ENCODE measurements at regions not wholly inside any gene's neighbourhood (a gene's known extent, or its start where the extent isn't known, plus 50 kb on each side); places are given as distances from the start of the nearest gene placed in this dataset.

- intact Hi-C loops (cut with micrococcal nuclease), result no loop called here
- no peak overlapping the region for H3K4me3 Mint-ChIP-seq
- CTCF ChIA-PET (ENCODE audit: partially characterized antibody), result no interaction called here
Observed at GRCh38 chr15:94535298-94536048, 304.1 kb downstream of the MCTP2 start.

GRCh38 chr15:94536549-94536948 lies 305.2 kb downstream of the MCTP2 start:
- Mint-ChIP-seq H3K4me3 (no peak overlapping the region), H3K4me1 (no peaks in the 10 kb centered on the region), H3K36me3 (no peaks in the 10 kb centered on the region), H3K27ac (no peak overlapping the region), H3K27me3 (peaks cover 8 to 12% of the 10 kb centered on the region in 2 donors), H3K9me3 (peaks cover 0 to 7% (median 1%) of the 10 kb centered on the region in 8 donors)
- no peaks in the 10 kb centered on the region for H3K4me1 ChIP-seq (ENCODE audit: insufficient read depth, low read length)
- ChIA-PET CTCF (ENCODE audit: partially characterized antibody) (no interaction called here), POLR2A (ENCODE audit: partially characterized antibody) (no interaction called here)
- DNase-seq, result no peak
- H3K27me3 ChIP-seq (ENCODE audit: insufficient read depth, low read length), result no peaks in the 10 kb centered on the region
- H3K36me3 ChIP-seq (ENCODE audit: insufficient read depth, low read length), result no peaks in the 10 kb centered on the region
- H3K4me3 ChIP-seq (ENCODE audit: low read length in 2 of 2), result no peak overlapping the region
- no peaks in the 10 kb centered on the region for H3K9me3 ChIP-seq (ENCODE audit: control insufficient read depth in 1 of 2, low read length in 2 of 2)
- H3K27ac ChIP-seq (ENCODE audit: low read depth, low read length), result no peak overlapping the region
- intact Hi-C loops (cut with micrococcal nuclease), result no loop called here

More at GRCh38 chr15:94535298-94536048, 304.1 kb downstream of the MCTP2 start:
- H3K27me3 ChIP-seq (ENCODE audit: insufficient read depth, low read length), result no peaks in the 10 kb centered on the region
- no peak overlapping the region for H3K27ac ChIP-seq (ENCODE audit: low read depth, low read length)
- no peaks in the 10 kb centered on the region for H3K36me3 Mint-ChIP-seq
- no peaks in the 10 kb centered on the region for H3K4me1 Mint-ChIP-seq
- peaks cover 11% of the 10 kb centered on the region in 2 donors for H3K27me3 Mint-ChIP-seq
- H3K4me3 ChIP-seq (ENCODE audit: low read length in 2 of 2), result no peak overlapping the region
- DNase-seq, result no peak
- peaks cover 0 to 7% (median 1%) of the 10 kb centered on the region in 8 donors for H3K9me3 Mint-ChIP-seq
- POLR2A ChIA-PET (ENCODE audit: partially characterized antibody), result interaction anchor here (0.6 kb wide), 1 partner anchor 254 kb away, joined by 3 read pairs; no protein-coding TSS in a partner anchor
- H3K27ac Mint-ChIP-seq, result no peak overlapping the region
- no peaks in the 10 kb centered on the region for H3K4me1 ChIP-seq (ENCODE audit: insufficient read depth, low read length)
- H3K36me3 ChIP-seq (ENCODE audit: insufficient read depth, low read length), result no peaks in the 10 kb centered on the region
- no peaks in the 10 kb centered on the region for H3K9me3 ChIP-seq (ENCODE audit: control insufficient read depth in 1 of 2, low read length in 2 of 2)

- no peaks in the 10 kb centered on the region for H3K9me3 ChIP-seq (ENCODE audit: control insufficient read depth in 1 of 2, low read length in 2 of 2)
- H3K36me3 ChIP-seq (ENCODE audit: insufficient read depth, low read length), result no peaks in the 10 kb centered on the region
- Mint-ChIP-seq H3K4me3 (no peak overlapping the region), H3K9me3 (peaks cover 0 to 7% (median 1%) of the 10 kb centered on the region in 8 donors), H3K27me3 (peaks cover 8 to 14% of the 10 kb centered on the region in 2 donors), H3K27ac (no peak overlapping the region), H3K4me1 (no peaks in the 10 kb centered on the region), H3K36me3 (no peaks in the 10 kb centered on the region)
- no peak overlapping the region for H3K27ac ChIP-seq (ENCODE audit: low read depth, low read length)
- intact Hi-C loops (cut with micrococcal nuclease), result no loop called here
- ChIA-PET POLR2A (ENCODE audit: partially characterized antibody) (no interaction called here), CTCF (ENCODE audit: partially characterized antibody) (no interaction called here)
- H3K27me3 ChIP-seq (ENCODE audit: insufficient read depth, low read length), result no peaks in the 10 kb centered on the region
- DNase-seq, result no peak
- H3K4me1 ChIP-seq (ENCODE audit: insufficient read depth, low read length), result no peaks in the 10 kb centered on the region
- no peak overlapping the region for H3K4me3 ChIP-seq (ENCODE audit: low read length in 2 of 2)
Observed at GRCh38 chr15:94538280-94538679, 306.9 kb downstream of the MCTP2 start.

- Mint-ChIP-seq H3K27me3 (peaks cover 1 to 10% of the 10 kb centered on the region in 2 donors), H3K4me3 (no peak overlapping the region), H3K36me3 (no peaks in the 10 kb centered on the region), H3K27ac (no peak overlapping the region), H3K4me1 (no peaks in the 10 kb centered on the region), H3K9me3 (peaks cover 0 to 5% (median under 1%) of the 10 kb centered on the region in 8 donors)
- no peak overlapping the region for H3K4me3 ChIP-seq (ENCODE audit: low read length in 2 of 2)
- intact Hi-C loops (cut with micrococcal nuclease), result no loop called here
- H3K27me3 ChIP-seq (ENCODE audit: insufficient read depth, low read length), result no peaks in the 10 kb centered on the region
- DNase-seq, result no peak
- ChIA-PET CTCF (ENCODE audit: partially characterized antibody) (no interaction called here), POLR2A (ENCODE audit: partially characterized antibody) (no interaction called here)
- no peaks in the 10 kb centered on the region for H3K9me3 ChIP-seq (ENCODE audit: control insufficient read depth in 1 of 2, low read length in 2 of 2)
- H3K27ac ChIP-seq (ENCODE audit: low read depth, low read length), result no peak overlapping the region
- no peaks in the 10 kb centered on the region for H3K4me1 ChIP-seq (ENCODE audit: insufficient read depth, low read length)
- H3K36me3 ChIP-seq (ENCODE audit: insufficient read depth, low read length), result no peaks in the 10 kb centered on the region
Observed at GRCh38 chr15:94542391-94542790, 311.0 kb downstream of the MCTP2 start.

- Histone ChIP-seq H3K4me3 (ENCODE audit: low read length in 2 of 2) (no peak overlapping the region), H3K9me3 (ENCODE audit: control insufficient read depth in 1 of 2, low read length in 2 of 2) (no peaks in the 10 kb centered on the region), H3K36me3 (ENCODE audit: insufficient read depth, low read length) (no peaks in the 10 kb centered on the region), H3K27me3 (ENCODE audit: insufficient read depth, low read length) (no peaks in the 10 kb centered on the region), H3K4me1 (ENCODE audit: insufficient read depth, low read length) (no peaks in the 10 kb centered on the region), H3K27ac (ENCODE audit: low read depth, low read length) (no peak overlapping the region)
- Mint-ChIP-seq H3K27ac (no peak overlapping the region), H3K36me3 (no peaks in the 10 kb centered on the region), H3K4me1 (no peaks in the 10 kb centered on the region), H3K4me3 (no peak overlapping the region), H3K27me3 (peaks cover 0 to 3% of the 10 kb centered on the region in 2 donors), H3K9me3 (peaks cover 0 to 2% (median 0%) of the 10 kb centered on the region in 8 donors)
- intact Hi-C loops (cut with micrococcal nuclease), result no loop called here
- POLR2A ChIA-PET (ENCODE audit: partially characterized antibody), result no interaction called here
- CTCF ChIA-PET (ENCODE audit: partially characterized antibody), result interaction anchor here (0.6 kb wide), 1 partner anchor 75 kb away, joined by 3 read pairs; no protein-coding TSS in a partner anchor
- no peak for DNase-seq
Observed at GRCh38 chr15:94546808-94547207, 315.4 kb downstream of the MCTP2 start.

- no peak for DNase-seq
- peaks cover 0 to 2% (median 0%) of the 10 kb centered on the region in 8 donors for H3K9me3 Mint-ChIP-seq
- Histone ChIP-seq H3K27me3 (ENCODE audit: insufficient read depth, low read length) (no peaks in the 10 kb centered on the region), H3K4me3 (ENCODE audit: low read length in 2 of 2) (no peak overlapping the region), H3K9me3 (ENCODE audit: control insufficient read depth in 1 of 2, low read length in 2 of 2) (no peaks in the 10 kb centered on the region), H3K4me1 (ENCODE audit: insufficient read depth, low read length) (no peaks in the 10 kb centered on the region), H3K27ac (ENCODE audit: low read depth, low read length) (no peak overlapping the region), H3K36me3 (ENCODE audit: insufficient read depth, low read length) (no peaks in the 10 kb centered on the region)
- CTCF ChIA-PET (ENCODE audit: partially characterized antibody), result no interaction called here
- no peak overlapping the region for H3K27ac Mint-ChIP-seq
- no peaks in the 10 kb centered on the region for H3K4me1 Mint-ChIP-seq
- H3K4me3 Mint-ChIP-seq, result no peak overlapping the region
- intact Hi-C loops (cut with micrococcal nuclease), result no loop called here
- peaks cover 0 to 3% of the 10 kb centered on the region in 2 donors for H3K27me3 Mint-ChIP-seq
- POLR2A ChIA-PET (ENCODE audit: partially characterized antibody), result no interaction called here
- H3K36me3 Mint-ChIP-seq, result no peaks in the 10 kb centered on the region
Observed at GRCh38 chr15:94547711-94548110, 316.4 kb downstream of the MCTP2 start.

- H3K36me3 ChIP-seq (ENCODE audit: insufficient read depth, low read length), result no peaks in the 10 kb centered on the region
- POLR2A ChIA-PET (ENCODE audit: partially characterized antibody), result no interaction called here
- Mint-ChIP-seq H3K4me1 (no peaks in the 10 kb centered on the region), H3K4me3 (no peak overlapping the region), H3K27me3 (peaks cover 6% of the 10 kb centered on the region in 2 donors), H3K36me3 (no peaks in the 10 kb centered on the region), H3K9me3 (peaks cover 0 to 2% (median 0%) of the 10 kb centered on the region in 8 donors), H3K27ac (no peak overlapping the region)
- CTCF ChIA-PET (ENCODE audit: partially characterized antibody), result no interaction called here
- no peaks in the 10 kb centered on the region for H3K9me3 ChIP-seq (ENCODE audit: control insufficient read depth in 1 of 2, low read length in 2 of 2)
- no peaks in the 10 kb centered on the region for H3K27me3 ChIP-seq (ENCODE audit: insufficient read depth, low read length)
- no peak for DNase-seq
- H3K4me1 ChIP-seq (ENCODE audit: insufficient read depth, low read length), result no peaks in the 10 kb centered on the region
- H3K4me3 ChIP-seq (ENCODE audit: low read length in 2 of 2), result no peak overlapping the region
- intact Hi-C loops (cut with micrococcal nuclease), result no loop called here
- no peak overlapping the region for H3K27ac ChIP-seq (ENCODE audit: low read depth, low read length)
Observed at GRCh38 chr15:94555841-94556519, 324.6 kb downstream of the MCTP2 start.

Data from CD4-positive, alpha-beta memory T cell (primary cell).